H1 (cell line): ENCODE measurements at regions not wholly inside any gene's neighbourhood (a gene's known extent, or its start where the extent isn't known, plus 50 kb on each side); places are given as distances from the start of the nearest gene placed in this dataset.

ENCODE experiments used
- CTCF ChIA-PET: fragments of 300-600 bp; sonication (Branson Sonifier 250); formaldehyde crosslinking; loops from one replicate; lab custom pipeline; 2021; ENCODE audit not compliant: partially characterized antibody; lab: Charles Lee
- POLR2A ChIA-PET: fragments of 300-600 bp; sonication (Branson Sonifier 250); formaldehyde crosslinking; loops from one replicate; lab custom pipeline; 2021; ENCODE audit warnings: inconsistent platforms; ENCODE audit not compliant: partially characterized antibody; lab: Charles Lee
- DNase-seq, 2 experiments: peaks; one replicate each; pipeline versions ENCODE4 v3.0.0 to v3.0.0-alpha.2; 2010 to 2022; ENCODE audit warnings: low spot score in 2 of 2, low read depth in 1 of 2, mixed read lengths in 1 of 2
- FAIRE-seq: peaks from 2 replicates; lab custom pipeline; 2011; peaks lifted over from hg19 to GRCh38; lab: Jason Lieb, UNC
- H2AFZ ChIP-seq: 2 replicates; pipeline ENCODE4 v1.8.1; 2012; ENCODE audit warnings: low read length, inconsistent platforms
- H2AK5ac ChIP-seq: 2 replicates; pipeline ENCODE4 v1.6.1; 2013; ENCODE audit warnings: low read depth, low read length
- H2BK120ac ChIP-seq: replicated peaks from 2 replicates; pipeline ENCODE3; 2013; ENCODE audit warnings: low read depth, low read length, inconsistent platforms
- H2BK12ac ChIP-seq: 2 replicates; pipeline ENCODE4 v1.6.1; 2013; ENCODE audit warnings: low read depth, low read length
- H2BK15ac ChIP-seq: 2 replicates; pipeline ENCODE4 v1.6.1; 2013; ENCODE audit warnings: low read length
- H2BK20ac ChIP-seq: 2 replicates; pipeline ENCODE4 v1.6.1; 2013; ENCODE audit warnings: low read length
- H2BK5ac ChIP-seq: 2 replicates; pipeline ENCODE4 v1.6.1; 2013; ENCODE audit warnings: low read depth, low read length
- H3K14ac ChIP-seq: 2 replicates; pipeline ENCODE4 v1.6.1; 2013; ENCODE audit warnings: inconsistent platforms; ENCODE audit not compliant: insufficient read length
- H3K18ac ChIP-seq: 2 replicates; pipeline ENCODE4 v1.6.1; 2013; ENCODE audit warnings: low read length; ENCODE audit errors: extremely low read depth
- H3K23ac ChIP-seq: 2 replicates; pipeline ENCODE4 v1.6.1; 2013; ENCODE audit warnings: inconsistent platforms; ENCODE audit not compliant: insufficient read length
- H3K23me2 ChIP-seq: 2 replicates; pipeline ENCODE4 v1.6.1; 2013; ENCODE audit warnings: low read depth, low read length
- H3K27ac ChIP-seq: 2 replicates; pipeline ENCODE4 v1.6.1; 2011; ENCODE audit warnings: low read depth, low read length, inconsistent platforms
- H3K27me3 ChIP-seq, 4 experiments: replicated peaks in 1 of 4; 1 replicate in 1 of 4; 2 replicates in 3 of 4; pipeline versions ENCODE4 v1.6.1 to v1.8.1; 2011 to 2013; ENCODE audit warnings: low read length in 3 of 4, mild to moderate bottlenecking in 3 of 4, inconsistent platforms in 2 of 4, mixed read lengths in 2 of 4, moderate library complexity in 1 of 4; ENCODE audit not compliant: control insufficient read depth in 3 of 4, insufficient read depth in 3 of 4; ENCODE audit errors: extremely low read depth in 1 of 4
- H3K36me3 ChIP-seq, 4 experiments: 2 replicates each; pipeline versions ENCODE4 v1.6.1 to v1.8.1; 2011 to 2013; ENCODE audit warnings: mild to moderate bottlenecking in 4 of 4, low read length in 3 of 4, moderate library complexity in 2 of 4, control low read depth in 1 of 4, inconsistent platforms in 1 of 4; ENCODE audit not compliant: insufficient read depth in 4 of 4, control insufficient read depth in 2 of 4
- H3K4ac ChIP-seq: replicated peaks from 2 replicates; pipeline ENCODE3; 2013; ENCODE audit warnings: low read length, low read depth, mixed read lengths, inconsistent platforms; ENCODE audit not compliant: insufficient read length
- H3K4me1 ChIP-seq, 4 experiments: replicated peaks in 1 of 4; 1 replicate in 1 of 4; 2 replicates in 3 of 4; pipeline versions ENCODE4 v1.6.1 to v1.8.1; 2011 to 2013; ENCODE audit warnings: low read length in 3 of 4, inconsistent platforms in 2 of 4, mixed read lengths in 1 of 4; ENCODE audit not compliant: insufficient read depth in 4 of 4, control insufficient read depth in 3 of 4
- H3K4me2 ChIP-seq, 2 experiments: 2 replicates each; pipeline versions ENCODE4 v1.6.1 to v1.8.1; 2011 to 2013; ENCODE audit warnings: low read depth in 2 of 2, low read length in 2 of 2, control low read depth in 1 of 2, inconsistent platforms in 1 of 2, mild to moderate bottlenecking in 1 of 2; ENCODE audit not compliant: insufficient read depth in 1 of 2
- H3K4me3 ChIP-seq, 4 experiments: fragments of 200-600, 300-600 bp in 1 of 4; sonication (generic), shearing (Covaris generic), sonication (Bioruptor Twin) in 1 of 4; 2 replicates each; pipeline versions ENCODE4 v1.5.1 to v1.8.1; 2011 to 2016; ENCODE audit warnings: low read length in 4 of 4, low read depth in 3 of 4, control low read depth in 2 of 4, inconsistent platforms in 2 of 4, mild to moderate bottlenecking in 2 of 4, mixed read lengths in 1 of 4, moderate library complexity in 1 of 4; ENCODE audit not compliant: insufficient read depth in 2 of 4; ENCODE audit errors: extremely low read depth in 1 of 4
- H3K56ac ChIP-seq: replicated peaks from 2 replicates; pipeline ENCODE3; 2013; ENCODE audit warnings: low read depth, mild to moderate bottlenecking, mixed read lengths, low read length, inconsistent platforms; ENCODE audit not compliant: insufficient read length
- H3K79me1 ChIP-seq: 2 replicates; pipeline ENCODE4 v1.6.1; 2013; ENCODE audit warnings: low read depth, low read length, control low read depth
- H3K79me2 ChIP-seq, 2 experiments: 2 replicates each; pipeline versions ENCODE4 v1.6.1 to v1.8.1; 2012 to 2013; ENCODE audit warnings: low read length in 2 of 2, mild to moderate bottlenecking in 2 of 2, inconsistent platforms in 1 of 2; ENCODE audit not compliant: insufficient read depth in 2 of 2, control insufficient read depth in 1 of 2
- H3K9ac ChIP-seq, 4 experiments: replicated peaks in 1 of 4; 1 replicate in 1 of 4; 2 replicates in 3 of 4; pipeline versions ENCODE4 v1.6.1 to v1.8.1; 2011 to 2013; ENCODE audit warnings: low read depth in 3 of 4, low read length in 3 of 4, control low read depth in 2 of 4, mild to moderate bottlenecking in 2 of 4, moderate library complexity in 2 of 4, inconsistent platforms in 1 of 4; ENCODE audit errors: extremely low read depth in 1 of 4
- H3K9me3 ChIP-seq, 2 experiments: 2 replicates each; pipeline versions ENCODE4 v1.6.1 to v1.8.1; 2012 to 2013; ENCODE audit warnings: mild to moderate bottlenecking in 2 of 2, moderate library complexity in 2 of 2, control low read depth in 1 of 2, inconsistent platforms in 1 of 2, low read depth in 1 of 2, low read length in 1 of 2, mixed read lengths in 1 of 2; ENCODE audit not compliant: insufficient read depth in 2 of 2
- H4K20me1 ChIP-seq, 2 experiments: replicated peaks in 1 of 2; 2 replicates each; pipeline versions ENCODE3 to v1.8.1; 2011 to 2013; ENCODE audit warnings: inconsistent platforms in 2 of 2, low read length in 2 of 2, mild to moderate bottlenecking in 1 of 2; ENCODE audit not compliant: insufficient read depth in 2 of 2, control insufficient read depth in 1 of 2
- H4K5ac ChIP-seq: 2 replicates; pipeline ENCODE4 v1.6.1; 2013; ENCODE audit warnings: low read length, low read depth, mixed read lengths, inconsistent platforms; ENCODE audit not compliant: insufficient read length
- H4K8ac ChIP-seq: 2 replicates; pipeline ENCODE4 v1.8.0; 2013; ENCODE audit warnings: mild to moderate bottlenecking, moderate library complexity, low read length, inconsistent platforms; ENCODE audit not compliant: insufficient read depth; ENCODE audit errors: extremely low read depth
- H4K91ac ChIP-seq: replicated peaks from 2 replicates; pipeline ENCODE3; 2013; ENCODE audit warnings: low read length, mixed read lengths, inconsistent platforms; ENCODE audit not compliant: insufficient read length
- BACH1 ChIP-seq: IDR thresholded peaks from 2 replicates; pipeline ENCODE4 v1.6.1; 2012; ENCODE audit warnings: low read length, improper control_type of control experiment
- BRCA1 ChIP-seq: IDR thresholded peaks from 2 replicates; pipeline ENCODE4 v1.6.1; 2012; ENCODE audit warnings: low read depth, low read length, improper control_type of control experiment
- CBX5 ChIP-seq: fragments of 300-800, 300-1000 bp; sonication (generic); IDR thresholded peaks from 2 replicates; pipeline ENCODE4 v1.7.1; 2016; ENCODE audit warnings: antibody characterized with exemption, low read length, low read depth
- CREB1 ChIP-seq: IDR thresholded peaks from 2 replicates; pipeline ENCODE4 v1.6.1; 2012; ENCODE audit warnings: inconsistent platforms
- EP300 ChIP-seq, 2 experiments: IDR thresholded peaks; 1 replicate in 1 of 2; 2 replicates in 1 of 2; pipeline ENCODE4 v1.6.1; 2011 to 2012; ENCODE audit warnings: low read depth in 2 of 2, low read length in 2 of 2, mild to moderate bottlenecking in 2 of 2, borderline replicate concordance in 1 of 2, inconsistent platforms in 1 of 2, moderate library complexity in 1 of 2
- GABPA ChIP-seq: IDR thresholded peaks from 2 replicates; pipeline ENCODE4 v1.6.1; 2011; ENCODE audit warnings: mild to moderate bottlenecking, low read length, moderate library complexity, borderline replicate concordance; ENCODE audit not compliant: insufficient read depth
- HDAC6 ChIP-seq: IDR thresholded peaks from one replicate; pipeline ENCODE4 v1.7.1; 2012; ENCODE audit warnings: low read depth, mild to moderate bottlenecking, inconsistent platforms, low read length, moderate library complexity
- PHF8 ChIP-seq: fragments of 200-600 bp; sonication (generic); conservative IDR thresholded peaks from 2 replicates; pipeline ENCODE4 v1.7.1; 2012; ENCODE audit warnings: low read depth, mild to moderate bottlenecking, inconsistent platforms, low read length, moderate library complexity
- POU5F1 ChIP-seq: IDR thresholded peaks from 2 replicates; pipeline ENCODE4 v1.6.1; 2011; ENCODE audit warnings: low read depth, mild to moderate bottlenecking, low read length, moderate library complexity
- SIN3A ChIP-seq, 2 experiments: IDR thresholded peaks in 1 of 2; conservative IDR thresholded peaks in 1 of 2; 2 replicates each; pipeline ENCODE4 v1.6.1; 2011 to 2012; ENCODE audit warnings: low read length in 2 of 2, improper control_type of control experiment in 1 of 2, low read depth in 1 of 2, mild to moderate bottlenecking in 1 of 2
- ZNF274 ChIP-seq: IDR thresholded peaks from 2 replicates; pipeline ENCODE4 v1.7.0; 2012; ENCODE audit warnings: low read length, borderline replicate concordance; ENCODE audit errors: extremely low read depth
- WGBS, 2 experiments: shearing (Covaris generic) in 1 of 2; methylation state at CpG; one replicate each; pipeline versions ENCODE4 v1.1.6 to v1.1.7; 2013 to 2015; ENCODE audit warnings: low lambda C conversion rate in 2 of 2, mixed read lengths in 2 of 2, inconsistent platforms in 1 of 2, low coverage in 1 of 2, missing lambda C conversion rate in 1 of 2; ENCODE audit not compliant: insufficient replicate concordance in 2 of 2, insufficient coverage in 1 of 2, insufficient read length in 1 of 2; ENCODE audit errors: extremely low coverage in 1 of 2, missing lambda C conversion rate in 1 of 2; 5-methylcytosine and 5-hydroxymethylcytosine counted together

DNA sequence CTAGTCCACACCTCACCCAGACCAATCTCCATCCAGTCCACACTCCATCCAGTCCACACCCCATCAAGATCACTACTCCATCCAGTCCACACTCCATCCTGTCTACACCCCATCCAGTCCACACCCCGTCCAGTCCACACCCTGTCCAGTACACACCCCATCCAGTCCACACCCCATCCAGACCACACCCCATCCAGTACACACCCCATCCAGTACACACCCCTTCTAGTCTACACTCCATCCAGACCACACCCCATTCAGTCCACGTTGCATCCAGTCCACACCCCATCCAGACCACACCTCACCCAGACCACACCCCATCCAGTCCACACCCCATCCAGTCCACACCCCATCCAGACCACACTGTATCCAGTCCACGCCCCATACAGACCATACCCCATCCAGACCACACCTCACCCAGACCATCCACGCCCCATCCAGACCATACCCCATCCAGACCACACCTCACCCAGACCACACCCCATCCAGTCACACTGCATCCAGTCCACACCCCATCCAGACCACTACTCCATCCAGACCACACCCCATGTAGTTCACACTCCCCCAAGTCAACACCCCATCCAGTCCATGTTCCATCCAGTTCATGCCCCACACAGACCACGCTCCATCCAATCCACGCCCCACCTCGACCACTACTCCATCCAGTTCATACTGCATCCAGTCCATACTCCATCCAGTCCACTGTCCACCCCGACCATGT, 116.6 kb upstream of the RTL1 start:
- Histone ChIP-seq H3K18ac (no peak overlapping the region), H3K4me2 (no peak overlapping the region), H4K8ac (no peak overlapping the region), H3K23me2 (peaks cover 11% of the 10 kb centered on the region; the same call in 1 of the 2 replicates), H3K14ac (no peak overlapping the region), H3K9ac (no peak overlapping the region), H2AK5ac (no peak overlapping the region), H2BK5ac (no peak overlapping the region)
- TF ChIP-seq POU5F1 (no peak), SIN3A (conservative IDR thresholded peaks at IDR 0.05 in 1 of 2, IDR thresholded peaks at IDR 0.05 in 1 of 2; ENCODE audit: low read depth in 1 of 2, low read length in 2 of 2) (no peak), PHF8 (no peak), HDAC6 (no peak), BACH1 (no peak), CREB1 (no peak), BRCA1 (no peak), EP300 (IDR thresholded peaks at IDR 0.05; ENCODE audit: borderline replicate concordance in 1 of 2, low read depth in 2 of 2, low read length in 2 of 2) (no peak), ZNF274 (no peak), GABPA (no peak), CBX5 (no peak)
- TF ChIP-seq, all 59 proteins: peak for 0
- Histone ChIP-seq H2AFZ (no peak overlapping the region), H4K91ac (no peak overlapping the region), H2BK120ac (no peak overlapping the region), H4K5ac (no peak overlapping the region), H4K20me1 (no peaks in the 10 kb centered on the region), H3K79me1 (no peaks in the 10 kb centered on the region), H2BK12ac (no peak overlapping the region), H2BK15ac (no peak overlapping the region), H3K56ac (no peak overlapping the region), H2BK20ac (no peak overlapping the region), H3K4me1 (peaks cover 0 to 2% (median 0%) of the 10 kb centered on the region in 4 experiments; a peak in 1 of 7 replicates), H3K27ac (no peak overlapping the region), H3K27me3 (no peaks in the 10 kb centered on the region), H3K9me3 (peaks cover 13 to 20% of the 10 kb centered on the region in 2 experiments; a peak in 2 of 4 replicates), H3K36me3 (no peaks in the 10 kb centered on the region), H3K79me2 (no peaks in the 10 kb centered on the region), H3K4me3 (no peak overlapping the region), H3K4ac (no peak overlapping the region), H3K23ac (no peak overlapping the region)
- CTCF ChIA-PET: no interaction called here
- POLR2A ChIA-PET: no interaction called here
- DNase-seq: peak in 1 of 2 experiments; percentile 8
- WGBS, 2 experiments: 88% methylated on average over 7 of the region's 8 CpGs; no CpG with 5 or more reads in 1 of the 2 experiments
- no peak for FAIRE-seq
